ENCODE measurements at regions not wholly inside any gene's neighbourhood (a gene's known extent, or its start where the extent isn't known, plus 50 kb on each side); places are given as distances from the start of the nearest gene placed in this dataset.

DNA sequence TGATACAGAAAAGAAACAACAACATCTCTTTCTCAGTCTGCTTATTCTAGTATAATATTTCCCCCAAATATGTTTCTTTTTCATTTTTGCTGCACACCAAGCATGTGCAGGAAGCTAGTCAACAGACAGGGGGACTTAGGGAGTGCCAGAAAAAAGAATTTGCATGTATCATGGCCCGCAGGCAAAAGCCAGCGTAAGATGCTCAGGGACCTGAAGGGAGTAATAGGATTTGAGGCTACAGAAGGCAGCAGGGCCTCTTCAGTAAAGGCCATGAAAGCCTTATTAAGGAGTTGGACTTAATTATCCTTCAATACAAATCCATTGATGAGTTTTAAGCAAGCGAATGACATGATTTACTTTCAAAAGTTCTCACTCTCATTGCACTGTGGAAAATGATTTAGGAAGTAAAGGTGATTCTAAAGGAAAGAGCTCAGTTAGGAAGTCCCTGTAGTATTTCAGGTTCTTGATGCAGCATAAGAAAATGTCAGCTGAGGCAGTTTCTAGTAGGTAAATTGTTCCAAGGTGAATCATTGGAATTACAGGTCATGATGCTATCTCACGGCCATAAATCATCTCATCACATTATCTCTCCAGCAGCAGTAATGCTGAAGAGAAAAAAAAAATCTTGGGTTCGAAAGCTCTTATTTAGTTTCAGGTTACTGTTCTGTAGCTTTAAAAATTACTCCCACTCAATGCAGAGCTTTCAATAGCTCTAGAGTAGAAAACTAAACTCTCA, 94.8 kb downstream of the PTCHD4 start:
- TF ChIP-seq, protein P1, sequence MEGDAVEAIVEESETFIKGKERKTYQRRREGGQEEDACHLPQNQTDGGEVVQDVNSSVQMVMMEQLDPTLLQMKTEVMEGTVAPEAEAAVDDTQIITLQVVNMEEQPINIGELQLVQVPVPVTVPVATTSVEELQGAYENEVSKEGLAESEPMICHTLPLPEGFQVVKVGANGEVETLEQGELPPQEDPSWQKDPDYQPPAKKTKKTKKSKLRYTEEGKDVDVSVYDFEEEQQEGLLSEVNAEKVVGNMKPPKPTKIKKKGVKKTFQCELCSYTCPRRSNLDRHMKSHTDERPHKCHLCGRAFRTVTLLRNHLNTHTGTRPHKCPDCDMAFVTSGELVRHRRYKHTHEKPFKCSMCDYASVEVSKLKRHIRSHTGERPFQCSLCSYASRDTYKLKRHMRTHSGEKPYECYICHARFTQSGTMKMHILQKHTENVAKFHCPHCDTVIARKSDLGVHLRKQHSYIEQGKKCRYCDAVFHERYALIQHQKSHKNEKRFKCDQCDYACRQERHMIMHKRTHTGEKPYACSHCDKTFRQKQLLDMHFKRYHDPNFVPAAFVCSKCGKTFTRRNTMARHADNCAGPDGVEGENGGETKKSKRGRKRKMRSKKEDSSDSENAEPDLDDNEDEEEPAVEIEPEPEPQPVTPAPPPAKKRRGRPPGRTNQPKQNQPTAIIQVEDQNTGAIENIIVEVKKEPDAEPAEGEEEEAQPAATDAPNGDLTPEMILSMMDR (IDR thresholded peaks at IDR 0.05; ENCODE audit: low read depth, low read length) = no peak
- no peaks in the 10 kb centered on the region for H3K9me3 ChIP-seq (ENCODE audit: control insufficient read depth, insufficient read depth, low read length)
- H3K27me3 ChIP-seq (ENCODE audit: control insufficient read depth, insufficient read depth, low read length) = no peaks in the 10 kb centered on the region
- CTCF ChIA-PET = no interaction called here
- H3K4me3 ChIP-seq (ENCODE audit: low read depth, low read length) = no peak overlapping the region
- no peak for DNase-seq (ENCODE audit: low read depth, low spot score)
- H3K27ac ChIP-seq (ENCODE audit: low read depth, low read length) = no peak overlapping the region
- POLR2A ChIA-PET = no interaction called here

DNA sequence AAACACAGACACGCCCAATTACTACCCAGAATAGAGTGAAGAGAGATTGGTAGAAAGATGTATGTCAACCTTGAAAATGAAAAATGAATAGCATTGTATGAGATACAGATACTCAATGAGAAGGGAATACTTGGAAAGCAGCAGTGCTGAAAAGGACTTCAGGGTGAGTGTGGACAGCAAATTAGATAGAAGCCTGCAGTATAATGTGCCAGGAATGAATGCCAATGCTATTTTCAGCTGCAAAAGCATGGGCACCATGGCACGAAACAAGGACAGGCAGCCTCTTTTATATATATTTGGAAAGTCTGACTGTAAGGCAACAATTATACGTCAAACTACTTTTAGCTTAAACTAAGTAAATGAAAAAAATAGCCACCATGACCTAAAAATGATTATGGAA, 118.2 kb downstream of the PTCHD4 start:
- H3K4me3 ChIP-seq (ENCODE audit: low read depth, low read length) = no peak overlapping the region
- H3K9me3 ChIP-seq (ENCODE audit: control insufficient read depth, insufficient read depth, low read length) = no peaks in the 10 kb centered on the region
- CTCF ChIA-PET = no interaction called here
- H3K27me3 ChIP-seq (ENCODE audit: control insufficient read depth, insufficient read depth, low read length) = no peaks in the 10 kb centered on the region
- TF ChIP-seq, protein P1 (IDR thresholded peaks at IDR 0.05; ENCODE audit: low read depth, low read length) = no peak
- no peak for DNase-seq (ENCODE audit: low read depth, low spot score)
- POLR2A ChIA-PET = no interaction called here
- no peak overlapping the region for H3K27ac ChIP-seq (ENCODE audit: low read depth, low read length)

DNA sequence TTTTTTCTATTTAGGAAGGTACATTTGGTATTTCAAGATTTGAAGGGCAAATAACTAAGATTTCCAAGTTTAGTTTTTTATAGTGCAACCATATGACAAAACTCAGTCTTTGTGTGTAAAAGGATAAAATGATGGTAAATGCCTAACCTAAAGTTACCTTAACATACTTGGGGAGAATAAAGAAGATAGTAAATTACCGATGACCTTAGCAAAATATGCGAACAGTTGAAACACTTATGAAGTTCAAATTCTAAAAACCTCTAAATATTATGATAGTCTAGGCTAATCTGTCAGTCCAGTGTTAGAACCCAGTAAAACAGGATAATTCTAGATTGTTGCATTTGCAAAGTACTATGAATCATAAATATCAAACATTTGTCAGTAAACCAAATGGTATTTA, 127.5 kb downstream of the PTCHD4 start:
- ChIA-PET CTCF (no interaction called here), POLR2A (no interaction called here)
- no peak overlapping the region for H3K4me3 ChIP-seq (ENCODE audit: low read depth, low read length)
- no peak for DNase-seq (ENCODE audit: low read depth, low spot score)
- no peaks in the 10 kb centered on the region for H3K27me3 ChIP-seq (ENCODE audit: control insufficient read depth, insufficient read depth, low read length)
- TF ChIP-seq, protein P1 (IDR thresholded peaks at IDR 0.05; ENCODE audit: low read depth, low read length) = no peak
- H3K9me3 ChIP-seq (ENCODE audit: control insufficient read depth, insufficient read depth, low read length) = no peaks in the 10 kb centered on the region
- no peak overlapping the region for H3K27ac ChIP-seq (ENCODE audit: low read depth, low read length)

DNA sequence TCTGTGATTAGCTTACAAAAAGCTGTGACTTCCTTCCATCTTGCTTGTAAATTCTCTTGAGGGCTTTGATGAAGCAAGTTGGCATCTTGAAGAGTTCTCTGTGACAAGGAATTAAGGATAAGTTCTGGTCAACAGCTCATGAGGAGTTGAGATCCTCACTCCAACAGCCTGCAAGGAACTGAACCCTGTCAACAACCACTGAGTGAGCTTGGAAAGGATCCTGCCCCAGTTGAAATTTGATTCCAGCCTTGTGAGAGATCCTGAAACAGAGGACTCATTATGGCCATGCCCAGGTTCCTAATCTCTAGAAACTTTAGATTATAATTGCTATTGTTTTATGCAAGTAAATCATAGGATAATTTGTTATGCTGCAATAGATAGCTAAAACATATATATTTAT, 133.7 kb downstream of the PTCHD4 start:
- no peak for DNase-seq (ENCODE audit: low read depth, low spot score)
- Histone ChIP-seq H3K4me3 (ENCODE audit: low read depth, low read length) (no peak overlapping the region), H3K27me3 (ENCODE audit: control insufficient read depth, insufficient read depth, low read length) (no peaks in the 10 kb centered on the region), H3K9me3 (ENCODE audit: control insufficient read depth, insufficient read depth, low read length) (no peaks in the 10 kb centered on the region), H3K27ac (ENCODE audit: low read depth, low read length) (no peak overlapping the region)
- POLR2A ChIA-PET = no interaction called here
- TF ChIP-seq, protein P1 (IDR thresholded peaks at IDR 0.05; ENCODE audit: low read depth, low read length) = no peak
- CTCF ChIA-PET = no interaction called here

DNA sequence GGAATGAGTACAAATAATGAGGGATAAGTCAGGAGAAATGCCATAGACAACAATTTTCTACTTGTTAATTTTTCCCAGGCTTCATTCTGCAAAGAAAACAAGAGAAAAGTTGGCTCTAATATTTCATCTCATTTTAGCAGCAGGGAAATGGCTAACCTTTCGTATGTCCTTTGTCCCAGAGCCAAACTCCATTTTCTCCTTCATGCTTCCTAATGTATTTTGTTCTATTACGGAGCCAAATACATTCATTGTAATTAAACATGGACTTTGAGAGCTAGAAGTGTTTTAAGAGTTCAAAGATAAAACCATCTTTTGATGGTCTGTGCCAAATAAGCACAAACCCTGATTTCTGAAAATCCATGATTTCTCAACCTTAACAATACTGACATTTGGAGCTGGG, 136.9 kb downstream of the PTCHD4 start:
- ChIA-PET CTCF (no interaction called here), POLR2A (no interaction called here)
- TF ChIP-seq, protein P1 (IDR thresholded peaks at IDR 0.05; ENCODE audit: low read depth, low read length) = no peak
- no peak for DNase-seq (ENCODE audit: low read depth, low spot score)
- Histone ChIP-seq H3K4me3 (ENCODE audit: low read depth, low read length) (no peak overlapping the region), H3K9me3 (ENCODE audit: control insufficient read depth, insufficient read depth, low read length) (no peaks in the 10 kb centered on the region), H3K27ac (ENCODE audit: low read depth, low read length) (no peak overlapping the region), H3K27me3 (ENCODE audit: control insufficient read depth, insufficient read depth, low read length) (no peaks in the 10 kb centered on the region)

Measured in AG04450 (cell line).